Neural progenitor cell (in vitro differentiated cells): ENCODE measurements at regions not wholly inside any gene's neighbourhood (a gene's known extent, or its start where the extent isn't known, plus 50 kb on each side); places are given as distances from the start of the nearest gene placed in this dataset.

ENCODE experiments used
- EZH2 ChIP-seq: fragments of 200-600 bp; sonication (generic); IDR thresholded peaks from 2 replicates; pipeline ENCODE4 v1.6.1; 2017; ENCODE audit warnings: antibody characterized with exemption, mild to moderate bottlenecking, moderate library complexity
- TF ChIP-seq, protein P1 (sequence below): fragments of 200-600 bp; sonication (generic); IDR thresholded peaks from 2 replicates; pipeline ENCODE4 v1.5.1; 2017; ENCODE audit warnings: antibody characterized with exemption, mild to moderate bottlenecking

DNA sequence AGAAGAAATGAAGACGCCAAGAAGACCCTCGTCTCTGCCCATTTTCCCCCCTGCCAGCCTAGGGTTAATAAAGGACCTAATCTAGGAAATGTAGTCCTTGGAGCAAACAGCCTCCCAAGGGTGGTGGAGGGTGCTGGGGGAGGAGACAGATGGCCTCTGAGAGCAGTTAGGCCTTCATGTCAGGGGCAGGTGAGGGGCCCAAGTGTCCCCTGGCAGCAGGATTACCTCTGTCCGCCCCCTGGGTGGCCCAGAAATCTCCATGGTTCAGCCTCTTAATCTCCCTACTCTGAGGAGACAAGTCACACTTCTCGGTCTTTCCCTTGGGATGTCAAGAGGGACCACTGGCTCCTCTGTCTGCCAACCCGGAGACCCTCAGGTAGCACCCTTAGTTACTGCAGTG, 365.4 kb upstream of the TNRC6C start:
- TF ChIP-seq, protein P1, sequence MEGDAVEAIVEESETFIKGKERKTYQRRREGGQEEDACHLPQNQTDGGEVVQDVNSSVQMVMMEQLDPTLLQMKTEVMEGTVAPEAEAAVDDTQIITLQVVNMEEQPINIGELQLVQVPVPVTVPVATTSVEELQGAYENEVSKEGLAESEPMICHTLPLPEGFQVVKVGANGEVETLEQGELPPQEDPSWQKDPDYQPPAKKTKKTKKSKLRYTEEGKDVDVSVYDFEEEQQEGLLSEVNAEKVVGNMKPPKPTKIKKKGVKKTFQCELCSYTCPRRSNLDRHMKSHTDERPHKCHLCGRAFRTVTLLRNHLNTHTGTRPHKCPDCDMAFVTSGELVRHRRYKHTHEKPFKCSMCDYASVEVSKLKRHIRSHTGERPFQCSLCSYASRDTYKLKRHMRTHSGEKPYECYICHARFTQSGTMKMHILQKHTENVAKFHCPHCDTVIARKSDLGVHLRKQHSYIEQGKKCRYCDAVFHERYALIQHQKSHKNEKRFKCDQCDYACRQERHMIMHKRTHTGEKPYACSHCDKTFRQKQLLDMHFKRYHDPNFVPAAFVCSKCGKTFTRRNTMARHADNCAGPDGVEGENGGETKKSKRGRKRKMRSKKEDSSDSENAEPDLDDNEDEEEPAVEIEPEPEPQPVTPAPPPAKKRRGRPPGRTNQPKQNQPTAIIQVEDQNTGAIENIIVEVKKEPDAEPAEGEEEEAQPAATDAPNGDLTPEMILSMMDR: no peak
- no peak for TF ChIP-seq EZH2
